WI38 (cell line): ENCODE measurements at regions not wholly inside any gene's neighbourhood (a gene's known extent, or its start where the extent isn't known, plus 50 kb on each side); places are given as distances from the start of the nearest gene placed in this dataset.
A peak's percentile ranks its signal among the peaks of the same experiment; 100 is the strongest.
"Not testable (repeated sequence)": the region's sequence is repeated elsewhere in the genome, so short reads cannot be mapped to it uniquely, and the experiment has no call there.

Source experiments
- H3K4me3 ChIP-seq: 2 replicates; pipeline ENCODE4 v1.5.1; 2011; ENCODE audit warnings: low read depth, mild to moderate bottlenecking, control low read depth, low read length
- CTCF ChIP-seq: IDR thresholded peaks from 2 replicates; pipeline ENCODE4 v1.5.1; 2012; ENCODE audit warnings: low read depth, mild to moderate bottlenecking, control low read depth, low read length

GRCh38 chr11:103609117-103610066 lies 427.0 kb upstream of the DDI1 start:
- H3K4me3 ChIP-seq: no peak overlapping the region
- TF ChIP-seq CTCF: peak; percentile 69

DNA sequence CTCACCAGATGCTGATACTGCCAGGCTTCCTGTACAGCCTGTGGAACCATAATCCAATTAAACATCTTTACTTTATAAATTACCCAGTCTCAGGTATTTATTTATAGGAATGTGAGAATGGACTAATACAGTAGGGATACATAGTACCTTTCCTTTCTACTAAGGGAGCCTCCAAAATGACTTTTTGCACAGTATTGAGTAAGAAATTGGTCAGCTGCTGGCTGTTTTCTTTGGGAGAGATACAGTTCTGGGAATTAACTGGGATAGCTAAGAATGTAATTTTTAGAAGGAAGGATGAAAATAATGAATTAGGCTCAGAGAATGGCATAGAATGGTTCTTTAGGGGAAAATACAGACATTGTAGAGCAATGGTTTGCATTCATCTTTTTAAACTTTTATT lies 426.0 kb upstream of the DDI1 start:
- no peak for TF ChIP-seq CTCF
- H3K4me3 ChIP-seq: no peak overlapping the region

DNA sequence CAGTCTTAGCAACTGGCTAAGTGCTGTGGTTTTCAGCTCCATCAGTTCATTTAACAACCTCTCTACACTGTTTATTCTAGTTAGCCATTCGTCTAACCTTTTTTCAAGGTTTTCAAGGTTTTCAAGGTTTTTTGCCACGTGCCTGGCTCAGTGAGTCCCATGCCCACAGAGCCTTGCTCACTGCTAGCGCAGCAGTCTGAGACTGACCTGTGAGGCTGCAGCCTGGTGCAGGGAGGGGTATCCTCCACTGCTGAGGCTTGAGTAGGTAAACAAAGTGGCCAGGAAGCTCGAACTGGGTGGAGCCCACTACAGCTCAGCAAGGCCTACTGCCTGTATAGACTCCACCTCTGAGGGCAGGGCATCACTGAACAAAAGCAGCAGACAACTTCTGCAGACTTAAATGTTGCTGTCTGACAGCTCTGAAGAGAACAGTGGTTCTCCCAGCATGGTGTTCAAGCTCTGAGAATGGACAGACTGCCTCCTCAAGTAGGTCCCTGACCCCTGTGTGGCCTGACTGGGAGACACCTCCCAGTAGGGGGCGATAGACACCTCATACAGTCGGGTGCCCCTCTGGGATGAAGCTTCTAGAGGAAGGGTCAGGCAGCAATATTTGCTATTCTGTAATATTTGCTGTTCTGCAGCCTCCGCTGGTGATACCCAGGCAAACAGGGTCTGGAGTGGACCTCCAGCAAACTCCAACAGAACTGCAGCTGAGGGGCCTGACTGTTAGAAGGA lies 424.7 kb upstream of the DDI1 start:
- H3K4me3 ChIP-seq: not testable (repeated sequence)

DNA sequence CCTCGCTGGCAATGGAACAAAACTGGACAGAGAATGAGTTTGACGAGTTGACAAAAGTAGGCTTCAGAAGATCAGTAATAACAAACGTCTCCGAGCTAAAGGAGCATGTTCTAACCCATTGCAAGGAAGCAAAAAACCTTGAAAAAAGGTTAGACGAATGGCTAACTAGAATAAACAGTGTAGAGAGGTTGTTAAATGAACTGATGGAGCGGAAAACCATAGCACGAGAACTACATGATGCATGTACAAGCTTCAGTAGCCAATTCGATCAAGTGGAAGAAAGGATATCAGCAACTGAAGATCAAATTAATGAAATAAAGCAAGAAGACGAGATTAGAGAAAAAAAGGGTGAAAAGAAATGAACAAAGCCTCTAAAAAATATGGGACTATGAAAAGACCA lies 424.0 kb upstream of the DDI1 start:
- not testable (repeated sequence) for H3K4me3 ChIP-seq

DNA sequence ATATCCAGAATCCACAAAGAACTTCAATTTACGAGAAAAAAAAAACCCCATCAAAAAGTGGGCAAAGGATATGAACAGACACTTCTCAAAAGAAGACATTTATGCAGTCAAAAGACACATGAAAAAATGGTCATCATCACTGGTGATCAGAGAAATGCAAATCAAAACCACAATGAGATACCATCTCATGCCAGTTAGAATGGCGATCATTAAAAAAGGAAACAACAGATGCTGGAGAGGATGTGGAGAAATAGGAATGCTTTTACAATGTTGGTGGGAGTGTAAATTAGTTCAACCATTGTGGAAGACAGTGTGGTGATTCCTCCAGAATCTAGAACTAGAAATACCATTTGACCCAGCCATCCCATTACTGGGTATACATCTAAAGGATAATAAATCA lies 419.9 kb upstream of the DDI1 start:
- not testable (repeated sequence) for H3K4me3 ChIP-seq

DNA sequence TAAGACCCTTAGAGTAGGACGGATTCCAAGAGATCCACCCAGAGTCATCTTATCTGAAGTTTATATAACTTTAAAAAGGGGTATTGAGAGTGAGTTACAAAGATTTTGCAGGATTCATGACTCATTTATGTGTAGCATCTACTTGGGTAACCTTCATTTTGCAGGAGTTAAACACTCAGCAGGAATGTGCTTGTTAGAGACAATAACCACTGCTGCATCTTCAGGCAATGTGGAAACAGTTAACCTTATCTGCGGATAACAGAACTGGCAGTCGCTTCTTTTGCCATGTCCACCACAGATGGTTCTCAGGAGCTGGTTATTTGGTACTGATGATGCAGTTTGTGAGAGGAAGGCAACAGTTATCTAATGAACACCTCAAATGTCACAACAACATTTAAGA lies 417.9 kb upstream of the DDI1 start:
- TF ChIP-seq CTCF: no peak
- H3K4me3 ChIP-seq: no peak overlapping the region

DNA sequence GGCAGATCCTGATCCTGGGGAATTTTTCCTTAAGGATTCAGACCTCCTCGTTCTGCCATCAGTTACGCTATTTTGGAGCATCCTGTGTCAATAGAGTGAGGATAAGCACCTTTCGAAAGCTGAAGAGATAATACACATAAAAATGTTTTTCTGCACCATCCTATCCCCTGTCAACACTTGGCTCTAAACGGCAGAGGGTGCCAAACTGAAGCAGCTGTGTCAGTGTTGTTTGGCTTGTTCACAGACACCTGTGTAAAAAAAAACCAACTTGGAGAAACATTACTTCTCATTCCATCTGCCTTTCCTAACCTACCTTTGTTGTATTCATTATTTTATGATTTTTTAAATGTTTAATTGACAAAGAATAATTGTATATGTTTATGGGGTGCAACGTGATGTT lies 417.0 kb upstream of the DDI1 start:
- H3K4me3 ChIP-seq: no peak overlapping the region
- no peak for TF ChIP-seq CTCF

GRCh38 chr11:103619938-103620337 lies 416.5 kb upstream of the DDI1 start:
- H3K4me3 ChIP-seq: no peak overlapping the region
- no peak for TF ChIP-seq CTCF
